NCI-H82 treated with DMSO at 0.1 percent for 48 hours (cell line): ENCODE measurements at regions not wholly inside any gene's neighbourhood (a gene's known extent, or its start where the extent isn't known, plus 50 kb on each side); places are given as distances from the start of the nearest gene placed in this dataset.
"Not testable (repeated sequence)": the region's sequence is repeated elsewhere in the genome, so short reads cannot be mapped to it uniquely, and the experiment has no call there.

Experiments
- DNase-seq: peaks from one replicate; lab custom pipeline; 2025; ENCODE audit not compliant: unreplicated experiment; lab: John Stamatoyannopoulos, UW

- no peak for DNase-seq
Observed at GRCh38 chr12:131387281-131388163, 323.4 kb upstream of the SFSWAP start.

- DNase-seq: not testable (repeated sequence)
Observed at GRCh38 chr12:131388164-131389053, 322.5 kb upstream of the SFSWAP start.

GRCh38 chr12:131389054-131390013, 321.6 kb upstream of the SFSWAP start:
- no peak for DNase-seq

DNA sequence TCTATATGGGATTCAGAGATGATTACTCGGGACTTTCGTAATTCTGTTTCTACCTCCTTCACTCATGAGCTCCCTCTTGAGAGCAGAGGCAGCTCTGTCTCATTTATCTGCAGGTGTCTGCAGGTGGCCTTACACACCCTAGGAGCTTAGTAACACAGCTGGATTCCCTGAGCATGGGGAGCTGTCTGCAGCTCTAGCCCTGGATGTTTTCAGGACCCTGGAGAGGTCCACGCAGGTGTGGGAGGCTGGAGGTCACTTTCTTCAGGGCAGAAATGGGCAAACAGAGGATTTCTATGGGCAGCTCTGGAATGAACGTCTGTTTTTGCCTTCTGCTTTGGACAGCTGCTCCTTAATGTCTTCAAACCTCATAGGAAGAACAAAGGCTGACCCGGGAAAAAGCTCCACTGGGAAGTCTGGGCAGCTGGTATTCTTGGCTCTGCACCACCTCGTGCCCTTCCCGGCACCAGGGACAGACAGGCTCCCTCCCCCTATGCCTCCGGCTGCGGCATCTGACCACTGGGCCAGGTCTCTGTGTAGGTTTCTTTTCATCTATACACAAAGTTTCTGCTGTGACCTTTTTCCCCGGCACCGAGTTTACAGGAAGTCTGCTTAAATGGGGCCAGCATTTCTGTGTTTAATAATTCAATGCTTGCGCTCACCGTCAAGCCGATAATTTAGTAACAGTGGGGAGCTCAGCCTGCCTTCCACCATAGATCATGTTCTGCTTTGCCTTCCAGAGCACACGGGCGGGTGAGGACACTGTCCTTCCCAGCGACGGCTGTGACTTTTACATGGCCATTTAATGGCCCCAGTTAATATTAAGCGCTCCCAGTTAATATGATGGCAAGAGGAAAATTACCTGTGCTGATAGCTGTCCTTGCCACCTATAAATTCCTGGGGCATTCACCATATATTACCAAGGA, 320.2 kb upstream of the SFSWAP start:
- no peak for DNase-seq

- no peak for DNase-seq
Observed at GRCh38 chr12:131391399-131391798, 319.5 kb upstream of the SFSWAP start.

DNA sequence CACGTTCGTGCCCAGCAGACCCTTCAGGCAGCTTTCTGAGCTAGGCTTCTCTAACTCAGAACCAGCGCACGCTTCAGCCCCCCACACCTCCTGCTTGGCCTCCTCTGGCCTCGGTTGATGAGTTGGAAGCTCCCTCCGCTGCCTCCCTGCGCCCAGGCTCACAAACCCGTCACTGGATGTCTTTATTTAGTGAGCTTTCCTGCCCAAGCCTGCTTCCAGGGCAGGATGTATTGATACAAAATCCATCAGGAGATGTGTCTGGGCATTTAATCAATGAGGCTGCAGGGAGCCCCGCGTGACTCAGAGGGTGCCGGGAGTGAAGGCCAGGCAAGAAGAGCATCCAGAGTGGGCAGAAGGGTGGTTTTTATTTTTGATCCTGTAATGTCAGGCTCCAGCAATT, 316.1 kb upstream of the SFSWAP start:
- not testable (repeated sequence) for DNase-seq

- not testable (repeated sequence) for DNase-seq
Observed at GRCh38 chr12:131395209-131395684, 315.6 kb upstream of the SFSWAP start.

- no peak for DNase-seq
Observed at GRCh38 chr12:131395971-131396573, 314.8 kb upstream of the SFSWAP start.

DNA sequence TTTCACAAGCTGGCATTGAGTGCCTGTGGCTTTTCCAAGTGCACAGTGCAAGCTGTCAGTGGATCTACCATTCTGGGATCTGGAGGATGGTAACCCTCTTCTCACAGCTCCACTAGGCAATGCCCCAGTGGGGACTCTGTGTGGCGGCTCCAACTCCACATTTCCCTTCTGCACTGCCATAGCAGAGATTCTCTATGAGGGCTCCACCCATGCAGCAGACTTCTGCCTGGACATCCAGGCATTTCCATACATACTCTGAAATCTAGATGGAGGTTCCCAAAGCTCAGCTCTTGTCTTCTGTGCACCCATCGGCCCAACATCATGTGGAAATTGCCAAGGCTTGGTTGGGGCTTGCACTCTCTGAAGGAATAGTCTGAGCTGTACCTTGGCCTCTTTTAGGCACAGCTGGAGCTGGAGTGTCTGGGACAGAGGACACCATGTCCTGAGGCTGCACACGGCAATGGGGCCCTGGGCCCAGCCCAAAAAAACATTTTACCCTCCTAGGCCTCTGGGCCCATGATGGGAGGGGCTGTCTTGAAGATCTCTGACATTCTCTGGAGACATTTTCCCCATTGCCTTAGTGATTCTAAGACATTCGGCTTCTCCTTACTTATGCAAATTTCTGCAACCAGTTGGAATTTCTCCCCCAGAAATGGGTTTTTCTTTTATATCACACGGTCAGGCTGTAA, 313.3 kb upstream of the SFSWAP start:
- DNase-seq: no peak

DNA sequence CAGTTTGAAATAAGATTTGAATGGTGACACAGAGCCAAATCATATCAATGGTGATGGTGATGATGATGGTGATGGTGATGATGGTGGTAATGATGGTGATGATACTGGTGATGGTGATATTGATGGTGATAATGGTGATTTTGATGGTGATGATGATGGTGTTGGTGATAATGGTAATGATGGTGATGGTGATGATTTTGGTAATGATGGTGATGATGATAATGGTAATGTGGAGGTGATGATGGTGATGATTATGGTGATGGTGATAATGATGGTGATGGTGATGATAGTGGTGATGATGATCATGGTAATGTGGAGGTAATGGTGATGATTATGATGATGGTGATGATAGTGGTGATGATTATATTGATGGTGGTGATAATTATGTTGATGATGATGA, 311.9 kb upstream of the SFSWAP start:
- DNase-seq: no peak

DNA sequence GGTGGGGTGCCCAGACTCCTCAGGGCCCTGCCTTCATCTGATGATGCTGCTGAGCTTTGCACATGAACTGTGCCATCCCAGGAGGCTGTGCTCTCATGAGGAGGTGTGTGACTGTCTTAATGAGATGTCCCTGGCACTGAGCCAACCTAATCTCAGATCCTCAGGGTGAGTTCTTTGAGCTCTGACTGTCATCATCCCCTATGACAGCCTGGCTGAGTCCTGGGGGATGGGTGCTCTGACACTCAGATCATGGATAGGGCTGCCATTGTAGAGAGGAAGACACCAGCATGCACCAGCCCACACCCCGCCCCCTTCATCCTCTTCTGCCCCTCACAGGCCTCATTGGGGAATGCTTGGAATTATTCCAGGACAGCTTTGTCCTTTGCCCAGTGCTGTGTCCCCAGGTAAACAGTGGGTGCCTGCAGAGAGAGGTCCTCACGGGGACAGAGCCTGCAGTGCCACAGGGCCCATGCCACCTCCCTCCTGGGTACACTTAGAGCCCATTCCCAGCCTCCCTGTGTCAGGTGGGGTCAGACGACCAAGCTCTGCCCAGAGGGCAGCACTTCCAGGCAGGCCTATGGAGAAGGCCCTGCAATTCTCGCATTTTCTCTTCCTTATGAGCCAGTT, 310.1 kb upstream of the SFSWAP start:
- DNase-seq: peak; percentile 4

DNA sequence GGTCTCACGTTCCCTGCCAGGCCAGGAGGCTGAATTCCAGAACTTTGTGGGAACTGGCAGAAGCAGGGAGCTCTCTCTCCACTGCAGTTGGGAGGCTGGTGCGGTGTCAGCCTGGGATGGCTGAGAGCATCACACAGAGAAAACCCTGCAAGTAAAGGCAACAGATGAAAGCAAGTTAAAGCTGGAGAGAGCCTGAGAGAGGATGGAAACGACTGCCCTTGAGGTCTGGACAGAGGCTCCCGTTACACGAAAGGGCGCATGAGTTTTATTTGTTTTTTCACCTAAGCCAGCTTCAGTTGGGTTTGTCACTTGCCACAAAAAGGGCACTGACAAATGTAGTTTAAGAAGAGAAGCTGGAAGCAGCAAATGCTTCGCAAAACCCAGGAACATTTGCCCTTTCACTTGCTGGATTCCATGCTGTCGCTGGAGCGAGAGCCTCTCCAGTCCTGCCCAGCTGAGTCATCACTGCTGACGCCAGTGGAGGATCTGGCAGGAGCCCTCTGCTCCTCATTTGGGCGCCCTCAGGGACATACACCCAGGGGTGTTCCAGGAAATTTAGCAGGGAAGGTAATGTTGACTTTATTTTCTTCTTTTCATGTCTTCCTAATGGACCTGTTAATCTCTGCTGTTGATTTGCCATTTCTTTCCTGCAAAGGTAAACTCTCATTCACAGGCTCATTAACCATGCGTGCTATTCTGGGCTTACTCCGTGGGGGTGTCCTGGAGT, 308.8 kb upstream of the SFSWAP start:
- not testable (repeated sequence) for DNase-seq

GRCh38 chr12:131402781-131403396, 308.0 kb upstream of the SFSWAP start:
- DNase-seq: no peak

DNA sequence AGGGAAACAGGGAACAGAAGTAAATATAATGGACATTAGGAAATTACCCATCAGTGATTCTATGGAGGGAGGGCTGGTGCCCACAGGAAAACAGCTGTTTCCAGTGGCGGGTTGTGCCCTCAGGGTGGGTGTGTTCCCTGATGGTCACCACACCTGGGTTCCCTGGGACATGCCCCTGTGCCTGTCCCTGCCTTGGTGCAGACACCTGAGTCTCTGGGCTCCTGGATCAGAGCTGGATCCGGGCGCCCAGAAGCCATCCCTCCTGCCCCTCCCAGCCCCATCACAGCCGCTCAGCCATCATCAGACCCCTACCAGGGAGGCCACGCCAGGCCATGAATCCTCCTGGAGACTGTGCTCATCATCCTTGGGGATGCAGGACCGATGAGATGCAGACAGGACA, 307.2 kb upstream of the SFSWAP start:
- DNase-seq: no peak

DNA sequence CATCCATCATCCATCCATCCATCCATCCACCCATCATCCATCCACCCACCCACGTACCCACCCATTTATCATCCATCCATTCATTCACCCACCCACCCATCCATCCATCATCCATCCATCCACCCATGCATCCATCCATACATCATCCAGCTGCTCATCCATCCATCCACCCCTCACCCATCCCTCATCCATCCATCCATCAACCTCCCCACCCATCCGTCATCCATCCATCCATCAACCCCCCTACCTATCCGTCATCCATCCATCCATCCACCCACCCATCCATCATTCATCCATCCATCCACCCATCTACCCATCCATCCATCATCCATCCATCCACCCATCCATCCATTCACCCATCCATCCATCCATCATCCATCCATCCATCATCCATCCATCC, 306.2 kb upstream of the SFSWAP start:
- no peak for DNase-seq

GRCh38 chr12:131407221-131408035, 303.5 kb upstream of the SFSWAP start:
- no peak for DNase-seq
